Stimulated activated CD4-positive, alpha-beta T cell treated with anti-CD3 and anti-CD28 coated beads, TNF-alpha, amount 100 ng/mL, for 24 hours (primary cell): ENCODE measurements at regions not wholly inside any gene's neighbourhood (a gene's known extent, or its start where the extent isn't known, plus 50 kb on each side); places are given as distances from the start of the nearest gene placed in this dataset.
"Not testable (repeated sequence)": the region's sequence is repeated elsewhere in the genome, so short reads cannot be mapped to it uniquely, and the experiment has no call there.

Experiments used
- DNase-seq, 3 experiments: peaks; one replicate each; pipeline ENCODE4 v3.0.0-alpha.2; 2020; ENCODE audit warnings: low read depth in 3 of 3

GRCh38 chr6:71722736-71723135 lies 163.6 kb upstream of the RIMS1 start:
- DNase-seq, result no peak

GRCh38 chr6:71724456-71725125 lies 161.8 kb upstream of the RIMS1 start:
- DNase-seq, result no peak

- no peak for DNase-seq
Measured at GRCh38 chr6:71725126-71725470, 161.3 kb upstream of the RIMS1 start.

- no peak for DNase-seq
Measured at GRCh38 chr6:71726121-71726520, 160.2 kb upstream of the RIMS1 start.

GRCh38 chr6:71727632-71728294 lies 158.6 kb upstream of the RIMS1 start:
- no peak for DNase-seq

- DNase-seq, result no peak
Measured at GRCh38 chr6:71730284-71730683, 156.1 kb upstream of the RIMS1 start.

- DNase-seq, result no peak
Measured at GRCh38 chr6:71733970-71734899, 152.1 kb upstream of the RIMS1 start.

GRCh38 chr6:71737953-71738352 lies 148.4 kb upstream of the RIMS1 start:
- DNase-seq, result no peak

GRCh38 chr6:71745525-71745924 lies 140.8 kb upstream of the RIMS1 start:
- no peak for DNase-seq

GRCh38 chr6:71766146-71766760 lies 120.1 kb upstream of the RIMS1 start:
- no peak for DNase-seq

GRCh38 chr6:71766796-71767195 lies 119.6 kb upstream of the RIMS1 start:
- DNase-seq, result no peak

- no peak for DNase-seq
Measured at GRCh38 chr6:71768356-71768755, 118.0 kb upstream of the RIMS1 start.

- DNase-seq, result no peak
Measured at GRCh38 chr6:71808865-71809264, 77.5 kb upstream of the RIMS1 start.

- no peak for DNase-seq
Measured at GRCh38 chr6:71810880-71811279, 75.5 kb upstream of the RIMS1 start.

- no peak for DNase-seq
Measured at GRCh38 chr6:71822625-71823024, 63.7 kb upstream of the RIMS1 start.

GRCh38 chr6:71832110-71832764 lies 54.1 kb upstream of the RIMS1 start:
- DNase-seq, result not testable (repeated sequence)
